Transverse colon (tissue), 4 donors: ENCODE measurements at regions not wholly inside any gene's neighbourhood (a gene's known extent, or its start where the extent isn't known, plus 50 kb on each side); places are given as distances from the start of the nearest gene placed in this dataset.

Experiments
- EP300 ChIP-seq: sonication (generic); formaldehyde crosslinking; IDR thresholded peaks from one replicate; pipeline ENCODE4 v1.6.1; 2017; ENCODE audit warnings: antibody characterized with exemption, low read depth
- POLR2A ChIP-seq: fragments of 450-650 bp; IDR thresholded peaks from one replicate; pipeline ENCODE4 v1.6.1; 2016; ENCODE audit warnings: antibody characterized with exemption, mild to moderate bottlenecking, moderate library complexity
- POLR2AphosphoS5 ChIP-seq, 3 donors: sonication (generic); formaldehyde crosslinking; IDR thresholded peaks; one replicate each; pipeline ENCODE4 v1.6.1; 2016; ENCODE audit warnings: antibody characterized with exemption in 3 of 3
- TF ChIP-seq, protein P1 (sequence below), 5 experiments: fragments of 200-600 bp in 3 of 5; fragments of 450-650 bp in 2 of 5; sonication (generic) in 3 of 5; IDR thresholded peaks; 1 replicate in 2 of 5; 2 replicates in 3 of 5; pipeline ENCODE4 v1.5.1; 2016 to 2017; ENCODE audit warnings: antibody characterized with exemption in 5 of 5, inconsistent platforms in 3 of 5, mild to moderate bottlenecking in 2 of 5, moderate library complexity in 1 of 5

DNA sequence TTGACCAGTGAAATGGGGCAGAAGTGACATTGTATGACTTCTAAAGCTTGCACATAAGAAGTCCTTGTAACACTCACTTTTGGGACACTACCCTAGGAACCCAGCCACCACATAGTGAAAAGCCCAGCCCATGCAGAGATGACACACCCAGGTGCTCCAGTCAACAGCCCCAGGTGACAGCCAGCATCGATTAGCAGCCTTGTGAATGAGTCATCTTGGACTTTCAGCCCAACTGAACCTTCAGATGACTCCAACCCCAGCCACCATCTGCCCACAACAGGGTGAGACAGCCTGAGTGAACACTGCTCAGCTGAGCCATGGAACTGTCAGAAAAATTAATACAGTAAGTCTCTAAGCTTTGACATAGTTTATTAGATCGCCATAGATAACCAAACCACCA lies 458.6 kb downstream of the ZSWIM6 start:
- TF ChIP-seq, protein P1, sequence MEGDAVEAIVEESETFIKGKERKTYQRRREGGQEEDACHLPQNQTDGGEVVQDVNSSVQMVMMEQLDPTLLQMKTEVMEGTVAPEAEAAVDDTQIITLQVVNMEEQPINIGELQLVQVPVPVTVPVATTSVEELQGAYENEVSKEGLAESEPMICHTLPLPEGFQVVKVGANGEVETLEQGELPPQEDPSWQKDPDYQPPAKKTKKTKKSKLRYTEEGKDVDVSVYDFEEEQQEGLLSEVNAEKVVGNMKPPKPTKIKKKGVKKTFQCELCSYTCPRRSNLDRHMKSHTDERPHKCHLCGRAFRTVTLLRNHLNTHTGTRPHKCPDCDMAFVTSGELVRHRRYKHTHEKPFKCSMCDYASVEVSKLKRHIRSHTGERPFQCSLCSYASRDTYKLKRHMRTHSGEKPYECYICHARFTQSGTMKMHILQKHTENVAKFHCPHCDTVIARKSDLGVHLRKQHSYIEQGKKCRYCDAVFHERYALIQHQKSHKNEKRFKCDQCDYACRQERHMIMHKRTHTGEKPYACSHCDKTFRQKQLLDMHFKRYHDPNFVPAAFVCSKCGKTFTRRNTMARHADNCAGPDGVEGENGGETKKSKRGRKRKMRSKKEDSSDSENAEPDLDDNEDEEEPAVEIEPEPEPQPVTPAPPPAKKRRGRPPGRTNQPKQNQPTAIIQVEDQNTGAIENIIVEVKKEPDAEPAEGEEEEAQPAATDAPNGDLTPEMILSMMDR (IDR thresholded peaks at IDR 0.05) = no peak
- TF ChIP-seq POLR2A (no peak), EP300 (no peak), POLR2AphosphoS5 (IDR thresholded peaks at IDR 0.05) (no peak)
